ENCODE measurements at regions not wholly inside any gene's neighbourhood (a gene's known extent, or its start where the extent isn't known, plus 50 kb on each side); places are given as distances from the start of the nearest gene placed in this dataset.

- TF ChIP-seq EP300 (IDR thresholded peaks at IDR 0.05) (no peak), CTCF (IDR thresholded peaks at IDR 0.05) (no peak), POLR2A (IDR thresholded peaks at IDR 0.05) (no peak)
These were observed 146.3 kb downstream of the SNX19 start for GRCh38 chr11:130769782-130770535.

Data from ovary (tissue), 3 donors.